Globus pallidus (tissue), 1 donor: ENCODE measurements at regions not wholly inside any gene's neighbourhood (a gene's known extent, or its start where the extent isn't known, plus 50 kb on each side); places are given as distances from the start of the nearest gene placed in this dataset.
"Not testable (repeated sequence)": the region's sequence is repeated elsewhere in the genome, so short reads cannot be mapped to it uniquely, and the experiment has no call there.

Experiments used
- DNase-seq: peaks from one replicate; pipeline ENCODE4 v3.0.0-alpha.2; 2015; ENCODE audit warnings: low spot score

GRCh38 chr13:112267660-112268059 lies 108.5 kb upstream of the SPACA7 start:
- no peak for DNase-seq

GRCh38 chr13:112270951-112271350 lies 105.2 kb upstream of the SPACA7 start:
- DNase-seq = no peak

GRCh38 chr13:112286733-112287132 lies 89.4 kb upstream of the SPACA7 start:
- DNase-seq = not testable (repeated sequence)

GRCh38 chr13:112320303-112320702 lies 55.9 kb upstream of the SPACA7 start:
- no peak for DNase-seq

GRCh38 chr13:112322557-112322956 lies 53.6 kb upstream of the SPACA7 start:
- no peak for DNase-seq

GRCh38 chr13:112324116-112324515 lies 52.0 kb upstream of the SPACA7 start:
- DNase-seq = no peak

- no peak for DNase-seq
These were observed 50.9 kb upstream of the SPACA7 start for GRCh38 chr13:112325142-112325808.

- no peak for DNase-seq
These were observed 50.1 kb upstream of the SPACA7 start for GRCh38 chr13:112325920-112326645.
